Pancreas (tissue), 10 donors: ENCODE measurements at regions not wholly inside any gene's neighbourhood (a gene's known extent, or its start where the extent isn't known, plus 50 kb on each side); places are given as distances from the start of the nearest gene placed in this dataset.

Experiments used
- ATAC-seq, 4 donors: fragments of 200-7000 bp; cut with Tn5 transposase; one replicate each; pipeline versions ENCODE4 v1.8.0 to v1.9.1; 2020; ENCODE audit warnings: mild to moderate bottlenecking in 4 of 4, moderate library complexity in 4 of 4
- DNase-seq, 6 donors: peaks; one replicate each; pipeline ENCODE4 v3.0.0-alpha.2; 2020
- FAIRE-seq: peaks from 2 replicates; lab custom pipeline; 2012; peaks lifted over from hg19 to GRCh38; lab: Jason Lieb, UNC
- H3K27ac ChIP-seq, 4 donors: fragments of 200-600 bp; sonication (generic); 1 replicate in 3 of 4; 2 replicates in 1 of 4; pipeline versions ENCODE4 v1.5.0 to v1.8.0; 2020
- H3K27me3 ChIP-seq, 4 donors: fragments of 200-600 bp; one replicate each; pipeline ENCODE4 v1.8.0; 2021
- H3K36me3 ChIP-seq, 3 donors: fragments of 200-600 bp; sonication (generic) in 1 of 3; one replicate each; pipeline versions ENCODE4 v1.5.0 to v1.8.0; 2020 to 2021
- H3K4me1 ChIP-seq, 3 donors: fragments of 200-600 bp; one replicate each; pipeline ENCODE4 v1.8.0; 2021
- H3K4me3 ChIP-seq, 4 donors: fragments of 200-600 bp; sonication (generic) in 2 of 4; one replicate each; pipeline versions ENCODE4 v1.5.0 to v1.8.0; 2020 to 2021
- H3K9me3 ChIP-seq, 4 donors: fragments of 200-600 bp; one replicate each; pipeline ENCODE4 v1.8.0; 2021
- WGBS, 2 donors: extraction: QIAGEN DNeasy Blood & Tissue Kit; methylation state at CpG; one replicate each; pipeline ENCODE4 v1.1.7; 2013; 5-methylcytosine and 5-hydroxymethylcytosine counted together
- intact Hi-C, 3 donors: fragments of 100-400 bp; cut with DNase I; formaldehyde crosslinking; loops; one replicate each; pipeline versions ENCODE4 v1.11.1 to v1.14.2; 2022
- TF ChIP-seq, protein P1 (sequence below), 4 donors: fragments of 200-600 bp; sonication (generic) in 3 of 4; IDR thresholded peaks; one replicate each; pipeline versions ENCODE4 v1.5.0 to v1.8.0; 2021; ENCODE audit warnings: antibody characterized with exemption in 4 of 4
- donor health status: healthy with polysubstance abuse.
- donor health status: DM: no; HTN: no; CAD: no; lungs with moderate emphysema.
- donor health status: DM: no; HTN: no; CAD: no.
- donor health status: control.
- donor health status: control.
- donor health status: Bipolar disorder and iron deficiency.
- donor health status: DM: yes; HTN: yes; CAD: no.
- donor health status: DM: no; HTN: no; CAD: no.
- donor health status: DM: no; HTN: no; CAD: no.
- donor health status: DM: yes; HTN: yes; CAD: no.

DNA sequence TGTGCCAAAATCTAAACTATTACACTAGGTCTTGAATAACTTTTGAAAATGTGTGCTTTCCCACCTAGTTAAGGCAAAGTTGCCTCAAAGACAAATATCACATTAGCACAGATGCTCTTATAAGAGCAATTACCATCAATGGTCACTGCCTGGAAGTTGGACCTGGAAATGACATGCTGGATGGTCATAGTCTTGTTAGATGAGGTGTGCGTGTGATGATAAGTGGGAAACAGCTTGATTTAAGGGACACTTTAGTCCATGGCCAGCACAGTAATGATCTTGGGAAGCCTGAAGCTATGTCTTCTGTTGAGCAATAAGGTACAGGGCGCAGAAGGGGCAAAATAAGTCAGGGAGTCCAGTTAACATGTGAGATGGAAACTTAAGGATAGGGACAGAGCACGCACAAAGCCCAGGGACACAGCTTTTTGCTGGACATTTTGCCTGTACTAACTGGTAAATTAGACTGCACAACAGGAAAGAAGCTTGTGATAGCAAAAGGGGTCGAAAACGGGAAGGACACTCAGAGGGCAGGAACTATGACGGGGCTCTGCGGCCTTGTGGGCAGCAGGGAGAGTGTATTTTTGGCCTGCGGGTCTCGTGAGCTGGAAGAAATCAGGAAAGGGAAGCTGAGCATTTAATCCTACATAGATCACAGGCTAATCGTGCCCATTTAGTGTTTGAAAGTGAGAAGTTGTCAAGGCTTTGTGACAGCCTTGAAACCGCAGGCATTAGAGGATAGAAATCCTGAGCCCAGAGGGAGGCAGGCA, 66.7 kb upstream of the BMP2 start:
- ATAC-seq (peak in 1 of 4 donors; percentile 3), FAIRE-seq (no peak), DNase-seq (peak in 1 of 6 donors; percentile 33)
- peak overlapping the region in 1 of 4 donors; percentile 93 for H3K27ac ChIP-seq
- 89 to 90% methylated on average over 11 of the region's 11 CpGs for WGBS, 2 donors
- no peaks in the 10 kb centered on the region for H3K36me3 ChIP-seq
- no peak overlapping the region for H3K4me3 ChIP-seq
- TF ChIP-seq, protein P1, sequence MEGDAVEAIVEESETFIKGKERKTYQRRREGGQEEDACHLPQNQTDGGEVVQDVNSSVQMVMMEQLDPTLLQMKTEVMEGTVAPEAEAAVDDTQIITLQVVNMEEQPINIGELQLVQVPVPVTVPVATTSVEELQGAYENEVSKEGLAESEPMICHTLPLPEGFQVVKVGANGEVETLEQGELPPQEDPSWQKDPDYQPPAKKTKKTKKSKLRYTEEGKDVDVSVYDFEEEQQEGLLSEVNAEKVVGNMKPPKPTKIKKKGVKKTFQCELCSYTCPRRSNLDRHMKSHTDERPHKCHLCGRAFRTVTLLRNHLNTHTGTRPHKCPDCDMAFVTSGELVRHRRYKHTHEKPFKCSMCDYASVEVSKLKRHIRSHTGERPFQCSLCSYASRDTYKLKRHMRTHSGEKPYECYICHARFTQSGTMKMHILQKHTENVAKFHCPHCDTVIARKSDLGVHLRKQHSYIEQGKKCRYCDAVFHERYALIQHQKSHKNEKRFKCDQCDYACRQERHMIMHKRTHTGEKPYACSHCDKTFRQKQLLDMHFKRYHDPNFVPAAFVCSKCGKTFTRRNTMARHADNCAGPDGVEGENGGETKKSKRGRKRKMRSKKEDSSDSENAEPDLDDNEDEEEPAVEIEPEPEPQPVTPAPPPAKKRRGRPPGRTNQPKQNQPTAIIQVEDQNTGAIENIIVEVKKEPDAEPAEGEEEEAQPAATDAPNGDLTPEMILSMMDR (IDR thresholded peaks at IDR 0.05): no peak
- H3K9me3 ChIP-seq: no peaks in the 10 kb centered on the region
- H3K4me1 ChIP-seq: peaks cover 34 to 44% (median 35%) of the 10 kb centered on the region in 3 donors
- H3K27me3 ChIP-seq: no peaks in the 10 kb centered on the region
- intact Hi-C loops: no loop called here

DNA sequence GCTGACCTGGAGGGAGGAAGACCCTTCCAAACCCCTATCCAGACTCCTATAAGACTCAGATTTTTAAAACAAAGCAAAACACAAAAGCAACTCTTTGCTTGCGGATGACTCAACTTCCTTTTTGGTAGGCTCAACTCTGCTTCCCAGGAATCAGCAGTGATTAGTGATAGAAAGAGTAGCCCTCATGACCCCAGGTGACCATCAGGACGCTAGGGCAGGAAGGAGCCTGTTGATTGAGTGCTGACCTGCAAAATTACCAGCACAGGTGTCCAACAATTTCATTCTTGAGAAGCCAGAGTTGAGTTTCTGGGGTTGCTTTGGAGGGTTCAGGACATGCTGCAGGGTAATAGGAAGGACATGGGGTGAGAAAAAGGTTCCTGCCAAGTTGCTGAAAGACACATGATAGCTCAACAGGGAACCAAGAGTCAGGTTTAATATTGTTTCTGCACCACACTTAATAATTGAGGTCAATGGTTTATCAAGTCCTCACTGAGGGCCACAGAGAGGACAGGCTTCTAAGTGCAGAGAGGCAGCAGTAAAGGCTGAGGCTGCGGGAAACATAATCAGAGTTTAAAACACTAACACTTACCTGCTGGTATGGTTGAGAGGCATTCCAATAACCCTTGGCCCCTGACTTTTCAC, 67.4 kb upstream of the BMP2 start:
- DNase-seq (no peak), ATAC-seq (no peak), FAIRE-seq (no peak)
- Histone ChIP-seq H3K9me3 (no peaks in the 10 kb centered on the region), H3K36me3 (no peaks in the 10 kb centered on the region), H3K4me3 (no peak overlapping the region), H3K4me1 (peaks cover 27 to 37% (median 31%) of the 10 kb centered on the region in 3 donors), H3K27ac (no peak overlapping the region), H3K27me3 (no peaks in the 10 kb centered on the region)
- WGBS, 2 donors: 71 to 90% methylated on average over 3 of the region's 3 CpGs
- TF ChIP-seq, protein P1 (IDR thresholded peaks at IDR 0.05): no peak
- intact Hi-C loops: no loop called here

DNA sequence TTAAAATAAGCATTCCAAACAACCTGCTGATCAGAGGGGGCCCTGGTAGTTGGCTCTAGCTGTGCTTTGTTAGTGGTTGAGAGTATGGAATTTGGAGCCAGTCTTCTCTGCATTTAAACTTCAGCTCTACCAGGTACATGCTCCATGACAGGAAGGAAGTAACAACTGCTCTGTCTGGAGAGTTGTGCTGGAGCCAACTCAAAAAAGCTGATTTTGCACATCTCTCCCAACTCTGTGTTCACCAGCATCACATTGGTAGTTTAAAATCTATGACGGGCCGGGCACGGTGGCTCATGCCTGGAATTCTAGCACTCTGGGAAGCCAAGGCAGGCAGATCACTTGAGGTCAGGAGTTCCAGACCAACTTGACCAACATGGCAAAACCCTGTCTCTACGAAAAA, 68.8 kb upstream of the BMP2 start:
- Histone ChIP-seq H3K4me3 (no peak overlapping the region), H3K36me3 (no peaks in the 10 kb centered on the region), H3K9me3 (no peaks in the 10 kb centered on the region), H3K27me3 (no peaks in the 10 kb centered on the region), H3K27ac (no peak overlapping the region), H3K4me1 (peaks cover 14 to 27% (median 21%) of the 10 kb centered on the region in 3 donors)
- WGBS, 2 donors: 95 to 96% methylated on average over 4 of the region's 4 CpGs
- intact Hi-C loops: no loop called here
- ATAC-seq: no peak
- no peak for DNase-seq
- FAIRE-seq: no peak
- TF ChIP-seq, protein P1 (IDR thresholded peaks at IDR 0.05): no peak

DNA sequence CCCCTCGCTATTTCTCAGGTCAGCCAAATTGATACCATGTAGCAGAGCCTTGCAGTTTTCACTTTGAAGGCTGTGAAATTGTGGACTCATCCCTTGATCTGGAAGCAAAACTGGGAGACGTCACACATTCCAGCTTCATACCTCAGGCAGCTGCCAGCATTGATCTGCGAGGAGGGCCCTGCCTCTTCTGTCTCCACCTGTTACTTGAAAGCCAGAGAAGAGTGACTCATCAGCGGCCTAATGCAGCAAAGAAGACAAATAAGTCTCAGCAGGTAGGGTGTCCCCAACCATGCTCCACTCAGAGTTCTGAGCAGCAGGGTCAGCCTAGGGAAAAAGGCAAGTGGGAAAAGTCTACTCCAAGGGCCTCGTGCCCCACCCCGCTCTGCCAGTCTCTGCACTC, 69.4 kb upstream of the BMP2 start:
- WGBS, 2 donors: 80% methylated on average over 6 of the region's 6 CpGs
- no peak for FAIRE-seq
- Histone ChIP-seq H3K4me3 (no peak overlapping the region), H3K36me3 (no peaks in the 10 kb centered on the region), H3K4me1 (peaks cover 7 to 20% (median 14%) of the 10 kb centered on the region in 3 donors), H3K27ac (peak overlapping the region in 2 of 4 donors; percentile 17 to 39), H3K27me3 (no peaks in the 10 kb centered on the region), H3K9me3 (no peaks in the 10 kb centered on the region)
- intact Hi-C loops: no loop called here
- ATAC-seq: peak; percentile 51 to 69 (median 52)
- TF ChIP-seq, protein P1 (IDR thresholded peaks at IDR 0.05): no peak
- DNase-seq: peak in 2 of 6 donors; percentile 16 to 33
